Colonic mucosa (tissue), 4 donors: ENCODE measurements at regions not wholly inside any gene's neighbourhood (a gene's known extent, or its start where the extent isn't known, plus 50 kb on each side); places are given as distances from the start of the nearest gene placed in this dataset.

ENCODE experiments used
- DNase-seq: peaks from one replicate; pipeline ENCODE4 v3.0.0-alpha.2; 2020
- H3K27ac ChIP-seq: fragments of 200-600 bp; one replicate; pipeline ENCODE4 v1.8.0; 2021
- H3K27me3 ChIP-seq: fragments of 200-600 bp; one replicate; pipeline ENCODE4 v1.8.0; 2021
- H3K36me3 ChIP-seq: fragments of 200-600 bp; one replicate; pipeline ENCODE4 v1.8.0; 2021
- H3K4me1 ChIP-seq: fragments of 200-600 bp; one replicate; pipeline ENCODE4 v1.8.0; 2021; ENCODE audit warnings: mild to moderate bottlenecking
- H3K4me3 ChIP-seq: fragments of 200-600 bp; one replicate; pipeline ENCODE4 v1.8.0; 2021
- H3K9ac ChIP-seq, 2 donors: one replicate each; pipeline ENCODE4 v1.7.0; 2013; ENCODE audit warnings: control low read depth in 2 of 2, low read depth in 2 of 2, low read length in 2 of 2
- H3K9me3 ChIP-seq: fragments of 200-600 bp; one replicate; pipeline ENCODE4 v1.8.0; 2021
- CTCF ChIP-seq: fragments of 200-600 bp; IDR thresholded peaks from one replicate; pipeline ENCODE4 v1.8.0; 2022; ENCODE audit warnings: antibody characterized with exemption, mild to moderate bottlenecking
- intact Hi-C: fragments of 100-400 bp; cut with DNase I; formaldehyde crosslinking; loops from one replicate; pipeline ENCODE4 v1.14.1; 2022
- donor health status: healthy.
- donor health status: DM: no; HTN: no; CAD: no.
- donor health status: DM: no; HTN: no; CAD: no.

- H3K9me3 ChIP-seq = no peaks in the 10 kb centered on the region
- no peaks in the 10 kb centered on the region for H3K4me1 ChIP-seq
- no peak overlapping the region for H3K27ac ChIP-seq
- no peak for TF ChIP-seq CTCF
- H3K9ac ChIP-seq = no peak overlapping the region
- intact Hi-C loops = no loop called here
- no peak for DNase-seq
- H3K36me3 ChIP-seq = no peaks in the 10 kb centered on the region
- no peaks in the 10 kb centered on the region for H3K27me3 ChIP-seq
- H3K4me3 ChIP-seq = no peak overlapping the region
Observed at GRCh38 chr3:132904-133303, 63.7 kb upstream of the CHL1 start.

- Histone ChIP-seq H3K36me3 (no peaks in the 10 kb centered on the region), H3K27me3 (no peaks in the 10 kb centered on the region), H3K9ac (no peak overlapping the region), H3K27ac (no peak overlapping the region), H3K9me3 (no peaks in the 10 kb centered on the region), H3K4me3 (no peak overlapping the region), H3K4me1 (no peaks in the 10 kb centered on the region)
- intact Hi-C loops = no loop called here
- DNase-seq = no peak
- TF ChIP-seq CTCF = no peak
Observed at GRCh38 chr3:140748-141330, 55.7 kb upstream of the CHL1 start.
